T-helper 1 cell (primary cell): ENCODE measurements at regions not wholly inside any gene's neighbourhood (a gene's known extent, or its start where the extent isn't known, plus 50 kb on each side); places are given as distances from the start of the nearest gene placed in this dataset.
A peak's percentile ranks its signal among the peaks of the same experiment; 100 is the strongest.
"Not testable (repeated sequence)": the region's sequence is repeated elsewhere in the genome, so short reads cannot be mapped to it uniquely, and the experiment has no call there.

Experiments
- DNase-seq, 5 donors: peaks; one replicate each; pipeline ENCODE4 v3.0.0-alpha.2; 2012 to 2020

DNA sequence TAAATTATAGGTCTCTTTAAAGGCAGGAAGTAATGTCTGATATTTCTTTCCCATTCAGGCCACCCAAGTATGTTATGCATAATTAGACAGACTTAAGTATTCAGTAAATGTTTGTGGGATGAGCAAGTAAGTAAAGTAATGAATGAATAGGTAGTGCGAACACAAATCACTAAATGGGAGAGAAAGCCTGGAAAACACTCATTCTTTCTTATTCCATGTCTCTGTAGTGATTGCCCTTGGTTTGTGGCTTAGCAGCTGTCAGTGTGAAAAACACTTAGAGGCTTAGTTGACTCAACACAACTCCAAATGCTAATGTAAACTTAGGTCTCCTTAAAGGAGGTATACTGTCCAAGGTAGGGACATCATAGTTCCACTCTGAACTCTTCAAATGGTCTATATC is 182.5 kb downstream of the ZC3H11B start:
- DNase-seq: no peak

GRCh38 chr1:219428651-219429050 is 184.3 kb downstream of the ZC3H11B start:
- no peak for DNase-seq

- no peak for DNase-seq
Observed at GRCh38 chr1:219427989-219428388, 184.9 kb downstream of the ZC3H11B start.

GRCh38 chr1:219427403-219427802 is 185.5 kb downstream of the ZC3H11B start:
- DNase-seq: peak in 1 of 5 donors; percentile 6

- peak in 1 of 5 donors; percentile 24 for DNase-seq
Observed at GRCh38 chr1:219422811-219423598, 189.9 kb downstream of the ZC3H11B start.

DNA sequence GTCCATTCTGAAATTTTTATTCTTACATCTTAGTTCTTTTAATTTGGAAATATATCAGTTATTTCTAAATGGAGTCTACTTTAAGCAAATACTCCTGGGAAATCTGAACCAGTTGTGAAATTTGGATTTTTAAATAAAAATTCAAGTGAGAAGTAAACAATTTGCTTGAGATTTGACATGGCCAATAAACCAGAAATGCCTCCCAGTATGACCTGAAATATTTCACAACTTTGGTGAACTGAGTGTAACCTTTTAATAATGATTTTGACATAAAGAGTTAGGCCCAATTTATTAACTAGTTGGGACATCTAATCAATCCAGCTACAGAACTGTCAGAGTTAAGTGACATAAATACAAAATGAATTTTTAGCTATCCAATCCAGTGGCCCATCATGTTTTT is 192.0 kb downstream of the ZC3H11B start:
- DNase-seq: no peak

DNA sequence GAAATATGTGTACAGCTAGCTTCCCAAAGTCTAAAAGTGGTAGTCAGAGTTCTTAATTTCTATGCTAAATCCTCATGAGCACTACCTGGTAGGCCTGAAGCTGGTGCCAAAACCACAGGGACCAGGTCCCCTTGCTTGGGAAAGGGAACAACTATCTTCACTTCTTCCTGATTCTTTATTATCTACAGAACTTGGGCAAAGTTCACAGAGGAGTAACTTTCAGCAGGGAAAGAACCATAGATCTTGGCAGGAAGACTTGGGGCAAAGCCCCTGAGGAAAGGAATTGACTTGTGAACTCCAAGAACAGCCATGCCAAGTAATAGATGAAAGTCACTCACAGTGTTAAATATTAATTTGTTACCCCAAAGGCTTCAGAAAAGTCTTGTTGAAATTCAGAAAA is 193.0 kb downstream of the ZC3H11B start:
- no peak for DNase-seq

- no peak for DNase-seq
Observed at GRCh38 chr1:219419065-219419464, 193.8 kb downstream of the ZC3H11B start.

- DNase-seq: no peak
Observed at GRCh38 chr1:219417610-219418009, 195.3 kb downstream of the ZC3H11B start.

GRCh38 chr1:219416598-219417238 is 196.2 kb downstream of the ZC3H11B start:
- DNase-seq: peak in 2 of 5 donors; percentile 35 to 43

GRCh38 chr1:219415915-219416314 is 197.0 kb downstream of the ZC3H11B start:
- DNase-seq: no peak

DNA sequence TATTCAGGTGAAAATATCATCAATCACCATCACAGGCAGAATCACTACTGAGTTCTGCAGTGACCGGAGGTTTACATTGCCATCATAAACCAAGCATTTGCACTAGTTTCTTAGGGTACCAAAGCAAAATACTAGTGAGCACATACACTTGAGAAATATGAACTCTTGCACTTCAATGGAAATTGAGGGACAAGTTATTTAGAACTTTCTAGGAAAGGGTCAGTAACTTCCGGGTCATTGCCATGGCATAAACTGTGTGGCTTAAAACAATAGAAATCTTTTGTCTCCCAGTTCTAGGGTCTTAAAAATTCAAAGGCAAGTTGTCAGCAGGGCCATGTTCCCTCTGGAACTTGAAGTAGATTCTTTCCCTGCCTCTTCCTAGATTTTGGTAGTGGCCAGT is 197.5 kb downstream of the ZC3H11B start:
- DNase-seq: no peak

DNA sequence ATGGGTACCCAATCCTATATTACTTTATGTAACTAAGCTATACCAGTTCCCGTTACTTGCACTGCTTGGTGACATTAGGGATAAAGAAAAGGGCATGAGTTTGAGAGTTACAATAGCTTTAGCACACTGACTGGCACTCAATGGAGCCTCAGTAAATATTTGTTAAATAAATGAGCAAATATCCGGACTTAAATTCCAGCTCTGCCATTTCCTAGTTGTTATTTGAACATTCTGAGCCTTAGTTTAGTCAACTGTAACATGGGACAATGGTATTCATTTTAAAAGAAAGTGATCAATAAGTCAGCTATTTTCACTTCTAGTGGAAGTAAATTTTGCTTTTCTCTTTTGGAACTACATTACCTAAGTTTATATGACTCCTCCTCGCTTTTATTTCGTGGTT is 198.7 kb downstream of the ZC3H11B start:
- DNase-seq: no peak

DNA sequence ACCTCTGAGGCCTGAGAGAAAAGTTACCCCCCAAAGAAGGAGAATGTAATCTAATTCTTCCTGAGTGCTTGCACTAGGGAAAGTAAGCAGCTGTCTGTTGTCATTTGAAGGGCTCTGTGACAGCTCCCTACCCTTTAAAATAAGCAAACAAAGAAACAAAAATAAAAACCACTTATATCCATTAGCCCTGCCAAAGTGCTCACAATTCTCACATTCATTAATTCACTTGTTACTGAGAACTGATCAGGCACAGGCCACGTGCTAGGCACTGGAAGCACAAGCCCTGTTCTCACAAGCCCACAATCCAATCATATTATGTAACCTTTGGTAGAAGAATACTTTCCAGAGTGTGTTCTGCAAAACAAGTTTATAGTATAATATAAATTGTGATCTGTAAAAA is 199.4 kb downstream of the ZC3H11B start:
- DNase-seq: no peak

DNA sequence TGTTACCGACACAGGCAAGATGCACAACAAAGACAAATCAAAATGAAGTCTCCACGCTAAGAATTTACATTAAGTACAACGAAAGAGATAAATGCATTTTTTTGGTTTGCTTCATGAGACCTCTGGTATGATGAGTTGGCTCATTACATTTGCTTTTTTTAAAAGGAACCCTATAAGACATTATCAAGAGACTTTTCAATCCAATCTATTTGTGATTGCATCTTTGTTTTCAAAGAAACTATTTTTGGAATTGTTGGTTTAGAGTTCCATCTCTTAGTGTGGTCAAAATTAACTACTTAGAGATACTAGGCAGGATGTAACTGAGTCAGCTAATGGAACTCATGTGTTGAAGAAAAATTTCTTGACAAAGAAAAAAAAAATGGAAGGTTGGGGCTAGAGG is 200.1 kb downstream of the ZC3H11B start:
- DNase-seq: no peak

- DNase-seq: not testable (repeated sequence)
Observed at GRCh38 chr1:219410721-219411120, 202.2 kb downstream of the ZC3H11B start.

- no peak for DNase-seq
Observed at GRCh38 chr1:219405531-219406331, 207.2 kb downstream of the ZC3H11B start.

DNA sequence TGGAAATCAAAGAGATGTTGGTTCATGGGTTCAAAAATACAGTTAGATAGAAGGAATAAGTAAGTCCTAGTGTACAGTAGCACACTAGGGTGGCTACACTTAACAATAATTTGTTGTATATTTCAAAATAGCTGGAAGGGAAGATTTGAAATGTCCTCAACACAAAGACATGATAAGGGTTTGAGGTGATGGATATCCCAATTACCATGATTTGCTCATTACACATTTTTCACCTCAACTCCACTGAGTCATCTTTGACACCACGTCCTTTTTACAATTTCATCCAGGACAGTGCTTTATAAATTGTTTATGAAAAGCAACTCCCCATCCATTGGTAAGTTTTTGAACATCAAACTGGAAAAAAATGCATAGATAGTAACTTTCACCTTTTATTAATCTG is 208.3 kb downstream of the ZC3H11B start:
- no peak for DNase-seq

- no peak for DNase-seq
Observed at GRCh38 chr1:219402925-219403324, 210.0 kb downstream of the ZC3H11B start.

DNA sequence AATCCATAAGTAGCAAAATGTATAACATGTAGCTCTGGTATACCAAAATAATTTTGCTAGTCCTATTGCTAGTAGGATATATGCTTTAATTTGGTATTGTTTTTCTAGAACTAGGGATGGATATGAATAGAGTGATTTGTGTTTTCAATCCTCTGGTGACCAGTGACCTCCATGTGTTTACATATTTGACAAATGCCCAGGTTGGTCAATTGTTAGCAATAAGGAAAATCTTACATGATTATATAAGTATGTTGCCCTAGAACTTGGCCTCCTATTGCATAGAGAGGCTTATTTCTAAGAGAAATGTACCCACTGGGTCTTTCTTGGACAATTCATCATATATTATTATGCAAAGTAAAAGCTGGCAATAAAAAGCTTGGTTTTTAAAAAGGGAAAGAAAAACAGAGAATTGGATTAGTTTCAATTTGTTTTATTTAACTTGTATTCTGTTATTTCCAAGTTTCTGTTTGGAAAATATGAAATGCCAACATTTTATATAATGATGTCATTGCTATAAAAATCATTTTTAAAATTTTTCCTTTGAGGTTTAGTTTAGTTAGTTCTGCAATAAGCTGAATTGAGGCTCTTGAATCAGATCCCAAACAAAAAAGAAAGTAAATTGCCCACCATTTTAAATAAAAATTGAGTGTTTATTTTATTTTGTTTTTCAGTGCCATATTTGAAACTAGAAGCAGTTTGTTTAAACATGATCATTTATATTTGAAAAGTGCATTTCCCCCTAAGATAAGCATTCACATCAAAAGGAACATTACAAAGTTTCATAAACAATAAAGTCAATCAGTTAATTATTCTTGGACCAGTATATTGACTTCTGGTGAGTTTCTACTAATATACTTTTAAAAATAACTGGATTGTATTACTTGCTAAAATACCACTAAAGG is 210.9 kb downstream of the ZC3H11B start:
- no peak for DNase-seq

DNA sequence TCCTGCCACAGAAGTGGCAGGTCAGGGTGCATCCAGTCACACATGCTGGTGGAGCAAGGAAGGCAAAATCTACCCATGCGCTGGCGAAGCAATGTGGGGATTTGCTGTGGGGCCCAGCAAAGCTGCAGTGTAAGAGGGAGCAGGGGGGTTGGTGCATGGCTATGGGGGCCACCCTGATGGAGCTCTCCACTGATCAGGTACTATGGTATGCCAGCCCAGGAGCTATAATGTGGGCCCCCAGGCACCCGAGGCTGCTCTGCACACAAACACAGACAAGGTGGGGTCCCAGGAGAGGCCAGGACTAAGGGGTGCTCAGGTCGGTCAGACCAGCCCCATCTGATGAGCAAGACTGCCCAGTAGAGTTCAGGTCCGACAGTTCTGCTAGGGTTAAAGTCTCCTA is 213.5 kb downstream of the ZC3H11B start:
- DNase-seq: no peak

GRCh38 chr1:219398815-219399396 is 214.0 kb downstream of the ZC3H11B start:
- no peak for DNase-seq
